ENCODE measurements at regions not wholly inside any gene's neighbourhood (a gene's known extent, or its start where the extent isn't known, plus 50 kb on each side); places are given as distances from the start of the nearest gene placed in this dataset.
"Not testable (repeated sequence)": the region's sequence is repeated elsewhere in the genome, so short reads cannot be mapped to it uniquely, and the experiment has no call there.

DNA sequence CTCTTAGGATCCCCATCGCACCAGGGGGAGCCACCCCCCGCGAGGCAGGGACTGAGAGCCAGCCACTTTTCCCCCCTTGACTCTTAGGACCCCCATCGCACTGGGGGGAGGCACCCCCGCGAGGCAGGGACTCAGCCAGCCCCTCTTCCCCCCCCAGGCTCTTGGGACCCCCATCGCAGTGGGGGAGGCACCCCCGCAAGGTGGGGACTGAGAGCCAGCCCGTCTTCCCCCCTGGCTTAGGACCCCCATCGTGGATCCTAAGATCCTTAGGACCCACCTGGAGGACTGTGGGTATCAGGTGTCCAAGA is 365.2 kb upstream of the SPRY2 start:
- H3K9me3 ChIP-seq = no peaks in the 10 kb centered on the region
- no peak for TF ChIP-seq CTCF (IDR thresholded peaks at IDR 0.05)
- H3K27me3 ChIP-seq (ENCODE audit: insufficient read depth in 3 of 3, low read length in 2 of 3) = no peaks in the 10 kb centered on the region
- H3K36me3 ChIP-seq (ENCODE audit: insufficient read depth in 1 of 2, low read depth in 1 of 2) = no peaks in the 10 kb centered on the region
- no peaks in the 10 kb centered on the region for H3K4me1 ChIP-seq
- WGBS, 3 donors = 97 to 98% (median 97%) methylated on average over 7 to 10 of the region's 10 CpGs
- intact Hi-C loops (cut with DNase I) = no loop called here
- DNase-seq (no peak), ATAC-seq (no peak)
- no peak overlapping the region for H3K4me3 ChIP-seq
- no peak overlapping the region for H3K27ac ChIP-seq

DNA sequence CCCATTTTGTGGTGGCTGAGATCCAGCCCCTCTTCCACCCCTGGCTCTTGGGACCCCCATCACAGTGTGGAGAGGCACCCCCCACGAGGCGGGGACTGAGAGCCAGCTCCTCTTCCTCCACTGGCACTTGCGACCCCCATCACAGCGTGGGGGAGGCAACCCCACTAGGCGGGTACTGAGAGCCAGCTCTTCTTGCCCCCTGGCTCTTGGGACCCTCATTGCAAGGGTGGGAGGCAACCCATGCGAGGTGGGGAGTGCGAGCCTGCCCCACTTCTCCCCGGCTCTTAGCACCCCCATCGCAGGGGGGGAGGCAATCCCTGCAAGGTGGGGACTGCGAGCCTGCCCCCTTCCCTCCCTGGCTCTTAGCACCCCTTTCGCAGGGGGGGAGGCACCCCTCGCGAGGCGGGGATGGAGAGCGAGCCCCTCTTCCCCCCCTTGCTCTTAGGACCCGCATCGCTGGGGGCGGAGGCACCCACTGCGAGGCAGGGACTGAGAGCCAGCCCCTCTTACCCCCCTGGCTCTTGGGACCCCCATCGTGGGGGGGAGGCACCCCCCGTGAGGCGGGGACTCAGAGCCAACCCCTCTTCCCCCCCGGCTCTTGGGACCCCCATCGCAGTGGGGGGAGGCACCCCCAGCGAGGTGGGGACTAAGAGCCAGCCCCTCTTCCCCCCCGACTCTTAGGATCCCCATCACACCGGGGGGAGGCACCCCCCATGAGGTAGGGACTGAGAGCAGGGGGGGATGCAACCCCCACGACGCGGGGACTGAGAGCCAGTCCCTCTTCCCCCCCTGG is 364.6 kb upstream of the SPRY2 start:
- Histone ChIP-seq H3K27me3 (ENCODE audit: insufficient read depth in 3 of 3, low read length in 2 of 3) (no peaks in the 10 kb centered on the region), H3K4me1 (no peaks in the 10 kb centered on the region), H3K9me3 (no peaks in the 10 kb centered on the region), H3K36me3 (ENCODE audit: insufficient read depth in 1 of 2, low read depth in 1 of 2) (no peaks in the 10 kb centered on the region), H3K27ac (no peak overlapping the region), H3K4me3 (no peak overlapping the region)
- WGBS, 3 donors = 95 to 100% (median 97%) methylated on average over 17 to 28 of the region's 30 CpGs
- intact Hi-C loops (cut with DNase I) = no loop called here
- TF ChIP-seq CTCF (IDR thresholded peaks at IDR 0.05) = no peak
- ATAC-seq (no peak), DNase-seq (no peak)

GRCh38 chr13:80704369-80704768 is 363.4 kb upstream of the SPRY2 start:
- WGBS, 3 donors = 97 to 98% (median 97%) methylated on average over 20 of the region's 20 CpGs
- TF ChIP-seq CTCF (IDR thresholded peaks at IDR 0.05) = no peak

GRCh38 chr13:80695841-80696240 is 354.9 kb upstream of the SPRY2 start:
- Histone ChIP-seq H3K27me3 (ENCODE audit: insufficient read depth in 3 of 3, low read length in 2 of 3) (no peaks in the 10 kb centered on the region), H3K4me1 (no peaks in the 10 kb centered on the region), H3K9me3 (no peaks in the 10 kb centered on the region), H3K4me3 (no peak overlapping the region), H3K27ac (no peak overlapping the region), H3K36me3 (ENCODE audit: insufficient read depth in 1 of 2, low read depth in 1 of 2) (no peaks in the 10 kb centered on the region)
- intact Hi-C loops (cut with DNase I) = loop anchor here in 1 of 2 donors (5.0 kb wide), 1 partner anchor 1881 kb away; no protein-coding TSS in a partner anchor
- DNase-seq (no peak), ATAC-seq (no peak)
- WGBS, 3 donors = 84 to 100% (median 95%) methylated on average over 1 of the region's 1 CpG
- TF ChIP-seq CTCF (IDR thresholded peaks at IDR 0.05) = no peak

More at GRCh38 chr13:80704369-80704768, 363.4 kb upstream of the SPRY2 start:
- Histone ChIP-seq H3K36me3 (ENCODE audit: insufficient read depth in 1 of 2, low read depth in 1 of 2) (no peaks in the 10 kb centered on the region), H3K4me1 (no peaks in the 10 kb centered on the region), H3K4me3 (no peak overlapping the region), H3K27me3 (ENCODE audit: insufficient read depth in 3 of 3, low read length in 2 of 3) (no peaks in the 10 kb centered on the region), H3K9me3 (no peaks in the 10 kb centered on the region), H3K27ac (no peak overlapping the region)
- intact Hi-C loops (cut with DNase I) = no loop called here
- ATAC-seq (no peak), DNase-seq (no peak)

DNA sequence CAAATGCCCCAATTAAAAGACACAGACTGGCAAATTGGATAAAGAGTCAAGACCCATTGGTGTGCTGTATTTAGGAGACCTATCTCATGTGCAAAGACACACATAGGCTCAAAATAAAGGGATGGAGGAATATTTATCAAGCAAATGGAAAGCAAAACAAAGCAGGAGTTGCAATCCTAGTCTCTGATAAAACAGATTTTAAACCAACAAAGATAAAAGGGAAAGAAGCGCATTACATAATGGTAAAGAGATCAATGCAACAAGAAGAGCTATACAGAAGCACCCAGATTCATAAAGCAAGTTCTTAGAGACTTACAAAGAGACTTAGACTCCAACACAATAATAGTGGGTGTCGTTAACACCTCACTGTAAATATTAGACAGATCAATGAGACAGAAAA is 350.9 kb upstream of the SPRY2 start:
- ATAC-seq; H3K4me1 ChIP-seq; H3K4me3 ChIP-seq; H3K36me3 ChIP-seq (ENCODE audit: insufficient read depth in 1 of 2, low read depth in 1 of 2); H3K27me3 ChIP-seq (ENCODE audit: insufficient read depth in 3 of 3, low read length in 2 of 3); intact Hi-C loops (cut with DNase I); H3K27ac ChIP-seq; H3K9me3 ChIP-seq; DNase-seq: not testable (repeated sequence)
- 90 to 95% (median 93%) methylated on average over 2 of the region's 2 CpGs for WGBS, 3 donors
